Hepatocyte (in vitro differentiated cells): ENCODE measurements at regions not wholly inside any gene's neighbourhood (a gene's known extent, or its start where the extent isn't known, plus 50 kb on each side); places are given as distances from the start of the nearest gene placed in this dataset.

Experiments
- EZH2 ChIP-seq: fragments of 200-600 bp; sonication (generic); IDR thresholded peaks from 2 replicates; pipeline ENCODE4 v1.6.1; 2016; ENCODE audit warnings: antibody characterized with exemption, mild to moderate bottlenecking, borderline replicate concordance
- TF ChIP-seq, protein P1 (sequence below): fragments of 200-600 bp; sonication (generic); IDR thresholded peaks from 2 replicates; pipeline ENCODE4 v1.5.1; 2016; ENCODE audit warnings: antibody characterized with exemption, mild to moderate bottlenecking; ENCODE audit not compliant: poor library complexity

DNA sequence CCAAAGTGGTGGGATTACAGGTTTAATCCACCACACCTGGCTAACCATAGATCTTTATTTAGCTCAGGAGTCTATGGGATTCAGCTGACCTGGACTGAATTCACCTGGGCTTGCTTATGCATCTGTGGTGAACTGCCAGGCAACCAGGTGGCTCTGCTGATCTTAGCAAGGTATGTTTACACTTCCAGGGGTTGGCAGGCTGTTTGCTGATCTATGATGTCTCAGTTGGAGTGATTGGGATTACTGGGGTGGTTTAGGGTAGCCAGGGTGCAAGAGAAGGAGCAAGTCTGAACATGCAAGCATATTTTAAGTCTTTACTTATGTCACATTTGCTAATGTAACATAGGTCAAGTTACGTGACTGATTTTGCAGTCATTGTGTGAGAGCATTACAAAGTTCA is 63.6 kb upstream of the JAK2 start:
- TF ChIP-seq, protein P1, sequence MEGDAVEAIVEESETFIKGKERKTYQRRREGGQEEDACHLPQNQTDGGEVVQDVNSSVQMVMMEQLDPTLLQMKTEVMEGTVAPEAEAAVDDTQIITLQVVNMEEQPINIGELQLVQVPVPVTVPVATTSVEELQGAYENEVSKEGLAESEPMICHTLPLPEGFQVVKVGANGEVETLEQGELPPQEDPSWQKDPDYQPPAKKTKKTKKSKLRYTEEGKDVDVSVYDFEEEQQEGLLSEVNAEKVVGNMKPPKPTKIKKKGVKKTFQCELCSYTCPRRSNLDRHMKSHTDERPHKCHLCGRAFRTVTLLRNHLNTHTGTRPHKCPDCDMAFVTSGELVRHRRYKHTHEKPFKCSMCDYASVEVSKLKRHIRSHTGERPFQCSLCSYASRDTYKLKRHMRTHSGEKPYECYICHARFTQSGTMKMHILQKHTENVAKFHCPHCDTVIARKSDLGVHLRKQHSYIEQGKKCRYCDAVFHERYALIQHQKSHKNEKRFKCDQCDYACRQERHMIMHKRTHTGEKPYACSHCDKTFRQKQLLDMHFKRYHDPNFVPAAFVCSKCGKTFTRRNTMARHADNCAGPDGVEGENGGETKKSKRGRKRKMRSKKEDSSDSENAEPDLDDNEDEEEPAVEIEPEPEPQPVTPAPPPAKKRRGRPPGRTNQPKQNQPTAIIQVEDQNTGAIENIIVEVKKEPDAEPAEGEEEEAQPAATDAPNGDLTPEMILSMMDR: no peak
- no peak for TF ChIP-seq EZH2
